GM23338 (cell line): ENCODE measurements at regions not wholly inside any gene's neighbourhood (a gene's known extent, or its start where the extent isn't known, plus 50 kb on each side); places are given as distances from the start of the nearest gene placed in this dataset.

Source experiments
- ATAC-seq: fragments of 200-7000 bp; cut with Tn5 transposase; 3 replicates; pipeline ENCODE4 v1.9.1; 2020
- DNase-seq: peaks from one replicate; pipeline ENCODE4 v3.0.0-alpha.2; 2015; ENCODE audit warnings: low spot score
- H2AFZ ChIP-seq: fragments of 200-600 bp; sonication (generic); 2 replicates; pipeline ENCODE4 v1.8.0; 2016; ENCODE audit warnings: antibody characterized with exemption, mild to moderate bottlenecking, moderate library complexity
- H3F3A ChIP-seq: fragments of 200-600 bp; sonication (generic); replicated peaks from 2 replicates; pipeline ENCODE4 v1.8.0; 2017; ENCODE audit warnings: antibody characterized with exemption, mixed run types, low read depth
- H3K27ac ChIP-seq: fragments of 200-600 bp; sonication (generic); 2 replicates; pipeline ENCODE4 v1.6.1; 2016; ENCODE audit warnings: low read depth
- H3K27me3 ChIP-seq: fragments of 200-600 bp; sonication (generic); 2 replicates; pipeline ENCODE4 v1.8.0; 2016; ENCODE audit warnings: mild to moderate bottlenecking, mixed run types, moderate library complexity; ENCODE audit not compliant: insufficient read depth
- H3K36me3 ChIP-seq: fragments of 200-600 bp; sonication (generic); 2 replicates; pipeline ENCODE4 v1.8.0; 2016; ENCODE audit warnings: mild to moderate bottlenecking; ENCODE audit not compliant: insufficient read depth
- H3K4me1 ChIP-seq: fragments of 200-600 bp; sonication (generic); 2 replicates; pipeline ENCODE4 v1.8.0; 2016; ENCODE audit warnings: mild to moderate bottlenecking, moderate library complexity; ENCODE audit not compliant: insufficient read depth
- H3K4me2 ChIP-seq: fragments of 200-600 bp; sonication (generic); 2 replicates; pipeline ENCODE4 v1.7.1; 2017; ENCODE audit warnings: mixed run types
- H3K4me3 ChIP-seq: fragments of 200-600 bp; sonication (generic); 2 replicates; pipeline ENCODE4 v1.6.1; 2016; ENCODE audit warnings: mixed run types
- H3K79me2 ChIP-seq: fragments of 200-600 bp; sonication (generic); replicated peaks from 2 replicates; pipeline ENCODE4 v1.8.0; 2017; ENCODE audit warnings: mild to moderate bottlenecking; ENCODE audit not compliant: insufficient read depth
- H3K9me2 ChIP-seq: fragments of 200-600 bp; sonication (generic); 2 replicates; pipeline ENCODE4 v1.8.0; 2017; ENCODE audit not compliant: insufficient read depth
- H4K20me1 ChIP-seq: fragments of 200-600 bp; sonication (generic); replicated peaks from 2 replicates; pipeline ENCODE4 v1.8.0; 2017; ENCODE audit warnings: mild to moderate bottlenecking; ENCODE audit not compliant: insufficient read depth
- H3K27ac Mint-ChIP-seq: 2 replicates; pipeline ENCODE4 v1.8.0; 2020; ENCODE audit warnings: inconsistent platforms, mild to moderate bottlenecking, moderate library complexity, mixed read lengths
- H3K27me3 Mint-ChIP-seq: 3 replicates; pipeline ENCODE4 v1.8.0; 2022; ENCODE audit warnings: low read depth, mild to moderate bottlenecking, moderate library complexity, mixed read lengths, inconsistent platforms; ENCODE audit not compliant: insufficient read depth, poor library complexity
- H3K36me3 Mint-ChIP-seq: 3 replicates; pipeline ENCODE4 v1.8.0; 2021; ENCODE audit warnings: low read depth, mild to moderate bottlenecking, inconsistent platforms, moderate library complexity, mixed read lengths
- H3K4me1 Mint-ChIP-seq: 3 replicates; pipeline ENCODE4 v1.8.0; 2020; ENCODE audit warnings: mild to moderate bottlenecking, inconsistent platforms, mixed read lengths
- H3K4me3 Mint-ChIP-seq: 3 replicates; pipeline ENCODE4 v1.8.0; 2021; ENCODE audit warnings: moderate library complexity, mild to moderate bottlenecking, inconsistent platforms, mixed read lengths
- H3K9me3 Mint-ChIP-seq: 3 replicates; pipeline ENCODE4 v1.8.0; 2020; ENCODE audit warnings: moderate library complexity, mild to moderate bottlenecking, inconsistent platforms, mixed read lengths
- CREB1 ChIP-seq: fragments of 250-450 bp; sonication (Bioruptor Pico); IDR thresholded peaks from 2 replicates; pipeline ENCODE4 v1.5.0; 2020; ENCODE audit warnings: low read depth, mild to moderate bottlenecking, moderate library complexity
- ETS1 ChIP-seq: IDR thresholded peaks from 2 replicates; pipeline ENCODE4 v1.6.1; 2016; ENCODE audit warnings: antibody characterized with exemption
- EZH2 ChIP-seq: fragments of 200-600 bp; sonication (generic); IDR thresholded peaks from one replicate; pipeline ENCODE4 v1.8.0; 2017; ENCODE audit warnings: antibody characterized with exemption, mild to moderate bottlenecking, low read depth; ENCODE audit not compliant: unreplicated experiment
- EZH2phosphoT487 ChIP-seq: fragments of 200-600 bp; sonication (generic); IDR thresholded peaks from one replicate; pipeline ENCODE4 v1.8.1; 2018; ENCODE audit warnings: antibody characterized with exemption; ENCODE audit not compliant: unreplicated experiment
- JUNB ChIP-seq: IDR thresholded peaks from one replicate; pipeline ENCODE4 v1.6.1; 2016; ENCODE audit warnings: antibody characterized with exemption; ENCODE audit not compliant: unreplicated experiment
- NANOG ChIP-seq: IDR thresholded peaks from 2 replicates; pipeline ENCODE4 v1.6.1; 2016; ENCODE audit warnings: antibody characterized with exemption, borderline replicate concordance
- POLR2AphosphoS5 ChIP-seq: IDR thresholded peaks from 2 replicates; pipeline ENCODE4 v1.6.1; 2016; ENCODE audit warnings: antibody characterized with exemption, low read depth
- STAT1 ChIP-seq: IDR thresholded peaks from one replicate; pipeline ENCODE4 v1.6.1; 2016; ENCODE audit warnings: antibody characterized with exemption; ENCODE audit not compliant: unreplicated experiment
- ZNF114 ChIP-seq: fragments of 250-450 bp; sonication (Bioruptor Pico); IDR thresholded peaks from 2 replicates; pipeline ENCODE4 v1.5.0; 2020; ENCODE audit warnings: mild to moderate bottlenecking, moderate library complexity
- ZNF331 ChIP-seq: fragments of 250-450 bp; sonication (Bioruptor Pico); IDR thresholded peaks from 2 replicates; pipeline ENCODE4 v1.5.0; 2020; ENCODE audit warnings: low read depth, mild to moderate bottlenecking, moderate library complexity
- ZNF462 ChIP-seq: fragments of 250-450 bp; sonication (Bioruptor Pico); IDR thresholded peaks from 2 replicates; pipeline ENCODE4 v1.5.0; 2020; ENCODE audit warnings: mild to moderate bottlenecking, moderate library complexity
- TF ChIP-seq, protein P1 (sequence below), 2 experiments: fragments of 200-600 bp in 1 of 2; sonication (generic) in 1 of 2; conservative IDR thresholded peaks; 2 replicates each; pipeline versions ENCODE4 v1.5.1 to v1.6.1; 2016 to 2017; ENCODE audit warnings: antibody characterized with exemption in 2 of 2, low read depth in 2 of 2, mild to moderate bottlenecking in 2 of 2, moderate library complexity in 1 of 2
- TF ChIP-seq, protein P2 (sequence below): IDR thresholded peaks from one replicate; pipeline ENCODE4 v1.6.1; 2018; ENCODE audit warnings: antibody characterized with exemption; ENCODE audit not compliant: unreplicated experiment

DNA sequence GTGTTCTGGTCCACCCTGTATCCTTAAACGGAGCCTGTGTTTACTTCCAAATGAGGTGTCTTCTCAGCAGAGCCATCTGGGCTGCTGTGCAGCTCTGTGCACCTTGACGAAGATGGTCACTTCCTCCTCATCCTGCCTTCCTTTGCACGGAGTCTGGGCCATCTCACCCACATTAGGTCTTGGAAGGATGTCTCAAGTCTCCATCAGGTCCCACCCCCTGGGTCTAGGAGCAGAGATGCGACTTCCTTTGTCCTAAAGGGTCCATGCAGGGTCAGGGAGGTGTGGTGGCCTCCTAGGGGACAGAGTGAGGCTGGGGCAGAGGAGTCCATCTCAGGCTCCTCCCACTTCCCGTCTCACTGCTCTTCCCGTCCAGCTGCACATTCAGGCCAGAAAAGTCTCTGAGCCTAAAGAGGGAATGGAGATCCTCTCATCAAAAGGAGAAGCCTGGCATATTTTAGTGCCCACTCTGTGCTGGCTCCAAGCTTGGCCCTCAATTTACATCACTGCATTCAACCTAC, 209.2 kb downstream of the MATN1 start:
- no peaks in the 10 kb centered on the region for H3K36me3 Mint-ChIP-seq
- no peaks in the 10 kb centered on the region for H3K36me3 ChIP-seq
- no peaks in the 10 kb centered on the region for H3K79me2 ChIP-seq
- no peak overlapping the region for H3K4me3 ChIP-seq
- peak overlapping the region; percentile 63; the same call in 1 of the 2 replicates for H2AFZ ChIP-seq
- no peaks in the 10 kb centered on the region for H3K27me3 ChIP-seq
- no peak overlapping the region for H3K27ac Mint-ChIP-seq
- no peaks in the 10 kb centered on the region for H3K4me1 ChIP-seq
- DNase-seq (no peak), ATAC-seq (no peak)
- TF ChIP-seq ETS1 (no peak), EZH2phosphoT487 (no peak), NANOG (no peak), JUNB (no peak), EZH2 (no peak), CREB1 (CRISPR knock-in tag) (no peak), POLR2AphosphoS5 (no peak), STAT1 (no peak), ZNF114 (CRISPR knock-in tag) (no peak), ZNF331 (CRISPR knock-in tag) (no peak), ZNF462 (CRISPR knock-in tag) (no peak)
- TF ChIP-seq, protein P1, sequence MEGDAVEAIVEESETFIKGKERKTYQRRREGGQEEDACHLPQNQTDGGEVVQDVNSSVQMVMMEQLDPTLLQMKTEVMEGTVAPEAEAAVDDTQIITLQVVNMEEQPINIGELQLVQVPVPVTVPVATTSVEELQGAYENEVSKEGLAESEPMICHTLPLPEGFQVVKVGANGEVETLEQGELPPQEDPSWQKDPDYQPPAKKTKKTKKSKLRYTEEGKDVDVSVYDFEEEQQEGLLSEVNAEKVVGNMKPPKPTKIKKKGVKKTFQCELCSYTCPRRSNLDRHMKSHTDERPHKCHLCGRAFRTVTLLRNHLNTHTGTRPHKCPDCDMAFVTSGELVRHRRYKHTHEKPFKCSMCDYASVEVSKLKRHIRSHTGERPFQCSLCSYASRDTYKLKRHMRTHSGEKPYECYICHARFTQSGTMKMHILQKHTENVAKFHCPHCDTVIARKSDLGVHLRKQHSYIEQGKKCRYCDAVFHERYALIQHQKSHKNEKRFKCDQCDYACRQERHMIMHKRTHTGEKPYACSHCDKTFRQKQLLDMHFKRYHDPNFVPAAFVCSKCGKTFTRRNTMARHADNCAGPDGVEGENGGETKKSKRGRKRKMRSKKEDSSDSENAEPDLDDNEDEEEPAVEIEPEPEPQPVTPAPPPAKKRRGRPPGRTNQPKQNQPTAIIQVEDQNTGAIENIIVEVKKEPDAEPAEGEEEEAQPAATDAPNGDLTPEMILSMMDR (conservative IDR thresholded peaks at IDR 0.05; ENCODE audit: low read depth in 2 of 2), result no peak
- TF ChIP-seq, protein P2, sequence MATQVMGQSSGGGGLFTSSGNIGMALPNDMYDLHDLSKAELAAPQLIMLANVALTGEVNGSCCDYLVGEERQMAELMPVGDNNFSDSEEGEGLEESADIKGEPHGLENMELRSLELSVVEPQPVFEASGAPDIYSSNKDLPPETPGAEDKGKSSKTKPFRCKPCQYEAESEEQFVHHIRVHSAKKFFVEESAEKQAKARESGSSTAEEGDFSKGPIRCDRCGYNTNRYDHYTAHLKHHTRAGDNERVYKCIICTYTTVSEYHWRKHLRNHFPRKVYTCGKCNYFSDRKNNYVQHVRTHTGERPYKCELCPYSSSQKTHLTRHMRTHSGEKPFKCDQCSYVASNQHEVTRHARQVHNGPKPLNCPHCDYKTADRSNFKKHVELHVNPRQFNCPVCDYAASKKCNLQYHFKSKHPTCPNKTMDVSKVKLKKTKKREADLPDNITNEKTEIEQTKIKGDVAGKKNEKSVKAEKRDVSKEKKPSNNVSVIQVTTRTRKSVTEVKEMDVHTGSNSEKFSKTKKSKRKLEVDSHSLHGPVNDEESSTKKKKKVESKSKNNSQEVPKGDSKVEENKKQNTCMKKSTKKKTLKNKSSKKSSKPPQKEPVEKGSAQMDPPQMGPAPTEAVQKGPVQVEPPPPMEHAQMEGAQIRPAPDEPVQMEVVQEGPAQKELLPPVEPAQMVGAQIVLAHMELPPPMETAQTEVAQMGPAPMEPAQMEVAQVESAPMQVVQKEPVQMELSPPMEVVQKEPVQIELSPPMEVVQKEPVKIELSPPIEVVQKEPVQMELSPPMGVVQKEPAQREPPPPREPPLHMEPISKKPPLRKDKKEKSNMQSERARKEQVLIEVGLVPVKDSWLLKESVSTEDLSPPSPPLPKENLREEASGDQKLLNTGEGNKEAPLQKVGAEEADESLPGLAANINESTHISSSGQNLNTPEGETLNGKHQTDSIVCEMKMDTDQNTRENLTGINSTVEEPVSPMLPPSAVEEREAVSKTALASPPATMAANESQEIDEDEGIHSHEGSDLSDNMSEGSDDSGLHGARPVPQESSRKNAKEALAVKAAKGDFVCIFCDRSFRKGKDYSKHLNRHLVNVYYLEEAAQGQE, result no peak
- no peak overlapping the region for H3K27ac ChIP-seq
- H3K4me3 Mint-ChIP-seq, result no peak overlapping the region
- no peaks in the 10 kb centered on the region for H3K27me3 Mint-ChIP-seq
- no peak overlapping the region for H3K4me2 ChIP-seq
- H3K4me1 Mint-ChIP-seq, result peaks cover 29% of the 10 kb centered on the region
- no peaks in the 10 kb centered on the region for H3F3A ChIP-seq
- no peaks in the 10 kb centered on the region for H4K20me1 ChIP-seq
- H3K9me3 Mint-ChIP-seq, result no peaks in the 10 kb centered on the region; the same call in 1 of the 3 replicates
- H3K9me2 ChIP-seq, result peaks cover 3% of the 10 kb centered on the region
